GM12878 (cell line): ENCODE measurements at regions not wholly inside any gene's neighbourhood (a gene's known extent, or its start where the extent isn't known, plus 50 kb on each side); places are given as distances from the start of the nearest gene placed in this dataset.

ENCODE experiments used
- ATAC-seq: fragments of 200-7000 bp; cut with Tn5 transposase; 3 replicates; pipeline ENCODE4 v1.9.1; 2020; ENCODE audit warnings: mild to moderate bottlenecking, moderate library complexity
- BruUV-seq: library from RNA; stranded (reverse); fragments of 400-500 nt; replicated peaks from 2 replicates; lab custom pipeline; 2021; lab: Mats Ljungman, UMichigan
- CTCF ChIA-PET: fragments of 300-600 bp; sonication (Branson Sonifier 250); formaldehyde crosslinking; extraction: SDS; loops from one replicate; lab custom pipeline; 2021; ENCODE audit warnings: inconsistent platforms; lab: Yijun Ruan, JAX
- POLR2A ChIA-PET: fragments of 350-600 bp; formaldehyde crosslinking; extraction: SDS; loops from one replicate; lab custom pipeline; 2021; ENCODE audit warnings: inconsistent platforms; lab: Charles Lee
- RAD21 ChIA-PET: fragments of 300-600 bp; sonication (Branson Sonifier 250); formaldehyde crosslinking; loops from one replicate; lab custom pipeline; 2023; ENCODE audit warnings: antibody characterized with exemption; ENCODE audit not compliant: unreplicated experiment; lab: Charles Lee
- SMC1A ChIA-PET: fragments of 300-600 bp; sonication (Branson Sonifier 250); formaldehyde crosslinking; loops from one replicate; lab custom pipeline; 2023; ENCODE audit not compliant: unreplicated experiment, uncharacterized antibody; lab: Charles Lee
- DNase-seq: peaks from one replicate; pipeline ENCODE4 v3.0.0-alpha.2; 2011; ENCODE audit warnings: low read depth, low spot score
- FAIRE-seq: peaks from 3 replicates; lab custom pipeline; 2011; peaks lifted over from hg19 to GRCh38; lab: Jason Lieb, UNC
- H2AFZ ChIP-seq: 2 replicates; pipeline ENCODE4 v1.6.0; 2011; ENCODE audit warnings: low read depth, low read length, control low read depth; ENCODE audit not compliant: control insufficient read depth
- H3K27ac ChIP-seq: 2 replicates; pipeline ENCODE4 v1.5.1; 2011; ENCODE audit warnings: control low read depth; ENCODE audit not compliant: control insufficient read depth, insufficient read depth
- H3K27me3 ChIP-seq, 2 experiments: replicated peaks in 1 of 2; 2 replicates each; pipeline versions ENCODE4 v1.6.0 to v1.6.1; 2011; ENCODE audit warnings: low read length in 1 of 2; ENCODE audit not compliant: control insufficient read depth in 2 of 2, insufficient read depth in 2 of 2
- H3K36me3 ChIP-seq, 2 experiments: 2 replicates each; pipeline ENCODE4 v1.5.1; 2011; ENCODE audit warnings: low read length in 1 of 2; ENCODE audit not compliant: control insufficient read depth in 2 of 2, insufficient read depth in 2 of 2
- H3K4me1 ChIP-seq: 2 replicates; pipeline ENCODE4 v1.6.1; 2011; ENCODE audit warnings: mild to moderate bottlenecking, low read length, moderate library complexity, mixed read lengths; ENCODE audit not compliant: control insufficient read depth, insufficient read depth
- H3K4me2 ChIP-seq: 2 replicates; pipeline ENCODE4 v1.6.0; 2011; ENCODE audit warnings: control low read depth; ENCODE audit not compliant: control insufficient read depth, insufficient read depth
- H3K4me3 ChIP-seq: fragments of 200-600 bp; sonication (generic); 2 replicates; pipeline ENCODE4 v1.5.1; 2016
- H3K79me2 ChIP-seq: 2 replicates; pipeline ENCODE4 v1.6.0; 2011; ENCODE audit warnings: low read length; ENCODE audit not compliant: control insufficient read depth, insufficient read depth
- H3K9ac ChIP-seq: 2 replicates; pipeline ENCODE4 v1.8.0; 2011; ENCODE audit warnings: low read length, control low read depth, mixed read lengths; ENCODE audit not compliant: control insufficient read depth, insufficient read depth
- H3K9me3 ChIP-seq: replicated peaks from 3 replicates; pipeline ENCODE4 v1.5.1; 2011; ENCODE audit warnings: mild to moderate bottlenecking, low read length; ENCODE audit not compliant: control insufficient read depth, insufficient read depth
- H4K20me1 ChIP-seq: 2 replicates; pipeline ENCODE4 v1.6.0; 2011; ENCODE audit not compliant: control insufficient read depth, insufficient read depth
- CBX3 ChIP-seq: fragments of 200-600 bp; sonication (generic); IDR thresholded peaks from 2 replicates; pipeline ENCODE4 v1.6.1; 2016; ENCODE audit warnings: low read depth, borderline replicate concordance
- CHD4 ChIP-seq: fragments of 200-600 bp; sonication (generic); IDR thresholded peaks from 2 replicates; pipeline ENCODE4 v1.6.1; 2016; ENCODE audit warnings: mild to moderate bottlenecking
- EZH2 ChIP-seq: IDR thresholded peaks from 2 replicates; pipeline ENCODE4 v1.6.1; 2012; ENCODE audit warnings: low read depth, mild to moderate bottlenecking, control low read depth, inconsistent platforms, low read length, borderline replicate concordance; ENCODE audit not compliant: control insufficient read depth
- FOXK2 ChIP-seq: fragments of 450-650 bp; IDR thresholded peaks from 2 replicates; pipeline ENCODE4 v1.6.1; 2017; ENCODE audit warnings: mild to moderate bottlenecking, moderate library complexity
- KDM1A ChIP-seq: fragments of 200-600 bp; sonication (generic); IDR thresholded peaks from 2 replicates; pipeline ENCODE4 v1.6.1; 2016; ENCODE audit warnings: borderline replicate concordance
- KLF5 ChIP-seq: fragments of 450-650 bp; IDR thresholded peaks from 2 replicates; pipeline ENCODE4 v1.6.1; 2014; ENCODE audit warnings: mild to moderate bottlenecking; ENCODE audit not compliant: partially characterized antibody
- MEF2A ChIP-seq: IDR thresholded peaks from 2 replicates; pipeline ENCODE4 v1.6.1; 2011; ENCODE audit warnings: low read depth, mild to moderate bottlenecking, low read length, moderate library complexity; ENCODE audit not compliant: insufficient read depth
- TBL1XR1 ChIP-seq: IDR thresholded peaks from 2 replicates; pipeline ENCODE4 v1.6.1; 2012; ENCODE audit warnings: low read depth, low read length, improper control_type of control experiment
- TCF12 ChIP-seq: IDR thresholded peaks from 2 replicates; pipeline ENCODE4 v1.6.1; 2011; ENCODE audit warnings: low read depth, mild to moderate bottlenecking, low read length
- TCF3 ChIP-seq: IDR thresholded peaks from 2 replicates; pipeline ENCODE4 v1.6.1; 2012; ENCODE audit warnings: low read depth, mild to moderate bottlenecking, low read length, borderline replicate concordance; ENCODE audit not compliant: insufficient read depth
- YY1 ChIP-seq: IDR thresholded peaks from 2 replicates; pipeline ENCODE4 v1.6.1; 2011; ENCODE audit warnings: low read depth, mild to moderate bottlenecking, low read length
- ZZZ3 ChIP-seq: IDR thresholded peaks from 2 replicates; pipeline ENCODE4 v1.6.1; 2011; ENCODE audit warnings: low read depth; ENCODE audit not compliant: control insufficient read depth, insufficient read length
- WGBS: methylation state at CpG from one replicate; pipeline ENCODE4 v1.1.6; 2016; ENCODE audit warnings: low lambda C conversion rate; ENCODE audit not compliant: insufficient replicate concordance, insufficient coverage; ENCODE audit errors: missing lambda C conversion rate; 5-methylcytosine and 5-hydroxymethylcytosine counted together
- in situ Hi-C: fragments of 300-500 bp; cut with MboI; formaldehyde crosslinking; loops from 9 replicates; pipeline ENCODE4 v1.14.3; 2018; ENCODE audit warnings: mixed read lengths
- intact Hi-C: fragments of 100-400 bp; cut with micrococcal nuclease; formaldehyde crosslinking; loops from one replicate; pipeline ENCODE4 v1.14.2; 2022; ENCODE audit not compliant: unreplicated experiment
- TF ChIP-seq, protein P1 (sequence below): IDR thresholded peaks from 2 replicates; pipeline ENCODE4 v1.6.1; 2011; ENCODE audit warnings: low read depth, mild to moderate bottlenecking, low read length, moderate library complexity, borderline replicate concordance; ENCODE audit errors: extremely low read depth
- TF ChIP-seq, protein P2 (sequence below): fragments of 450-650 bp; IDR thresholded peaks from 2 replicates; pipeline ENCODE4 v1.6.1; 2016; ENCODE audit warnings: mild to moderate bottlenecking
- TF ChIP-seq, protein P3 (sequence below): fragments of 450-650 bp; IDR thresholded peaks from 2 replicates; pipeline ENCODE4 v1.6.1; 2018; ENCODE audit warnings: borderline replicate concordance, mild to moderate bottlenecking; ENCODE audit not compliant: partially characterized antibody

DNA sequence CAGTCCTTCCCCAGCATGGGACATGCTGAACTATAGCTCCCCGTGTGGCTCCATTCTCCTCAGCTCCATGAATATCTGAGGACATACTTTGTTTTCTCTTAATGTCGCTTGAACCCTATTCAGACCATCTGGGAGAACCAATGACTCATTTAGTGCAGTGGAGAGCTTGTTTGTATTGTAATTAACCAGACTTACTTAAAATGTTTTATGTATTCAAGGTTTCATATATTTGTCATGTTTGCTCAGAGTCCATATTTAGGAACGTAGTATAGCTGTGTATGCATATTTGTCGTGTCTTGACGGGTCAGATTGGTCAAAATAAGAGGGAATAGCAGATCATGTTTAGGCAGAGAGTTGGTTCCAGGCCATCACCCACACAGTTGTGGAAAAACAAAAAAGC lies 150.1 kb upstream of the NTRK2 start:
- H3K4me3 ChIP-seq, result no peak overlapping the region
- in situ Hi-C loops, result no loop called here
- no peak overlapping the region for H3K4me2 ChIP-seq
- 8% methylated on average over 5 of the region's 5 CpGs for WGBS
- H3K9ac ChIP-seq, result no peak overlapping the region
- no peaks in the 10 kb centered on the region for H3K36me3 ChIP-seq
- CTCF ChIA-PET, result no interaction called here
- no peak overlapping the region for H2AFZ ChIP-seq
- FAIRE-seq (no peak), ATAC-seq (no peak), DNase-seq (no peak)
- H3K4me1 ChIP-seq, result no peaks in the 10 kb centered on the region
- no peaks in the 10 kb centered on the region for H3K27me3 ChIP-seq
- no TSS peak for BruUV-seq
- no peaks in the 10 kb centered on the region; the same call in 2 of the 3 replicates for H3K9me3 ChIP-seq
- intact Hi-C loops, result no loop called here
- H4K20me1 ChIP-seq, result no peaks in the 10 kb centered on the region
- no peak overlapping the region for H3K27ac ChIP-seq
- SMC1A ChIA-PET, result no interaction called here
- POLR2A ChIA-PET, result no interaction called here
- TF ChIP-seq KLF5 (no peak), FOXK2 (no peak), MEF2A (no peak), CHD4 (no peak), TBL1XR1 (no peak), ZZZ3 (no peak), KDM1A (no peak), TCF3 (no peak), EZH2 (no peak), YY1 (no peak), CBX3 (no peak), TCF12 (no peak)
- TF ChIP-seq, protein P1, sequence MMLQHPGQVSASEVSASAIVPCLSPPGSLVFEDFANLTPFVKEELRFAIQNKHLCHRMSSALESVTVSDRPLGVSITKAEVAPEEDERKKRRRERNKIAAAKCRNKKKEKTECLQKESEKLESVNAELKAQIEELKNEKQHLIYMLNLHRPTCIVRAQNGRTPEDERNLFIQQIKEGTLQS, result no peak
- TF ChIP-seq, protein P2, sequence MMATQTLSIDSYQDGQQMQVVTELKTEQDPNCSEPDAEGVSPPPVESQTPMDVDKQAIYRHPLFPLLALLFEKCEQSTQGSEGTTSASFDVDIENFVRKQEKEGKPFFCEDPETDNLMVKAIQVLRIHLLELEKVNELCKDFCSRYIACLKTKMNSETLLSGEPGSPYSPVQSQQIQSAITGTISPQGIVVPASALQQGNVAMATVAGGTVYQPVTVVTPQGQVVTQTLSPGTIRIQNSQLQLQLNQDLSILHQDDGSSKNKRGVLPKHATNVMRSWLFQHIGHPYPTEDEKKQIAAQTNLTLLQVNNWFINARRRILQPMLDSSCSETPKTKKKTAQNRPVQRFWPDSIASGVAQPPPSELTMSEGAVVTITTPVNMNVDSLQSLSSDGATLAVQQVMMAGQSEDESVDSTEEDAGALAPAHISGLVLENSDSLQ, result no peak
- TF ChIP-seq, protein P3, sequence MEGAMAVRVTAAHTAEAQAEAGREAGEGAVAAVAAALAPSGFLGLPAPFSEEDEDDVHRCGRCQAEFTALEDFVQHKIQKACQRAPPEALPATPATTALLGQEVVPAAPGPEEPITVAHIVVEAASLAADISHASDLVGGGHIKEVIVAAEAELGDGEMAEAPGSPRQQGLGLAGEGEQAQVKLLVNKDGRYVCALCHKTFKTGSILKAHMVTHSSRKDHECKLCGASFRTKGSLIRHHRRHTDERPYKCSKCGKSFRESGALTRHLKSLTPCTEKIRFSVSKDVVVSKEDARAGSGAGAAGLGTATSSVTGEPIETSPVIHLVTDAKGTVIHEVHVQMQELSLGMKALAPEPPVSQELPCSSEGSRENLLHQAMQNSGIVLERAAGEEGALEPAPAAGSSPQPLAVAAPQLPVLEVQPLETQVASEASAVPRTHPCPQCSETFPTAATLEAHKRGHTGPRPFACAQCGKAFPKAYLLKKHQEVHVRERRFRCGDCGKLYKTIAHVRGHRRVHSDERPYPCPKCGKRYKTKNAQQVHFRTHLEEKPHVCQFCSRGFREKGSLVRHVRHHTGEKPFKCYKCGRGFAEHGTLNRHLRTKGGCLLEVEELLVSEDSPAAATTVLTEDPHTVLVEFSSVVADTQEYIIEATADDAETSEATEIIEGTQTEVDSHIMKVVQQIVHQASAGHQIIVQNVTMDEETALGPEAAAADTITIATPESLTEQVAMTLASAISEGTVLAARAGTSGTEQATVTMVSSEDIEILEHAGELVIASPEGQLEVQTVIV, result no peak
- H3K79me2 ChIP-seq, result no peaks in the 10 kb centered on the region
- RAD21 ChIA-PET, result no interaction called here
